ENCODE measurements at regions not wholly inside any gene's neighbourhood (a gene's known extent, or its start where the extent isn't known, plus 50 kb on each side); places are given as distances from the start of the nearest gene placed in this dataset.
"Not testable (repeated sequence)": the region's sequence is repeated elsewhere in the genome, so short reads cannot be mapped to it uniquely, and the experiment has no call there.

DNA sequence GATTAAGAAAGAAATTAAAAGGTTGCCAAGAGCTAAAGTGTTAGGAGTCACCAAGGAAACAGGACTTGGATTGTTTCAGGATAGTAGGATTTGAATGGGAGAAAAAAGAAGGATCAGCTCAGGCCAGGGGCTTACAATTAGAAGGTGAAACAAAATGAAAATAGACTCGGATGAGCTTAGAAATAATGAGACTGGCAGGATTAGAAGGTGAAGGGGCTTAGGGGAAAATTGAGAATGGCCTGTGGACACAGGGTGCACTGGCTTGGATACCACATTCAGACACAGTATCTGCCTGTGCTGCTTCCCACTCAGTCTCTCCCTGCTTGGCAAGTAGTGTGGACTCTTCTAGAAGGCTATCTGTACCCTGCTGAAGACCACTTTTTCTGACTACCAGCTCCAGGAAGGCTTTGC, 206.1 kb upstream of the ATP10A start:
- DNase-seq: no peak

DNA sequence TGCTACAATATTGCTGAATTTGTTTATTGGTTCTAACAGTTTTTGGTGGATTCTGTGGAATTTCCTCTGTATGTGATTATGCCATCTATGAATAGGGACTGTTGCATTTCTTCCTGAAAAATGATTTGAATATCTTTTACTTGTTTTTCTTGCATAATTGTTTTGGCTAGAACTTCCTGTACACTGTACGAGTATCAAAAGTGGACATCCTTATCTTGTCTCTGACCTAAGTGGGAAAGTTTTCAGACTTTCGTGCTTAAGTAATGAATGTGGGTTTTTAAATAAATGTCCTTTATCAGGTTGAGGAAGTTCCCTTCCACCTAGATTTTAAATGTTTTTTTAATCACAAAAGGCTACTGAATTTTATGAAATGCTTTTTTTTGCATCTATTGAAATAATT, 203.8 kb upstream of the ATP10A start:
- no peak for DNase-seq

DNA sequence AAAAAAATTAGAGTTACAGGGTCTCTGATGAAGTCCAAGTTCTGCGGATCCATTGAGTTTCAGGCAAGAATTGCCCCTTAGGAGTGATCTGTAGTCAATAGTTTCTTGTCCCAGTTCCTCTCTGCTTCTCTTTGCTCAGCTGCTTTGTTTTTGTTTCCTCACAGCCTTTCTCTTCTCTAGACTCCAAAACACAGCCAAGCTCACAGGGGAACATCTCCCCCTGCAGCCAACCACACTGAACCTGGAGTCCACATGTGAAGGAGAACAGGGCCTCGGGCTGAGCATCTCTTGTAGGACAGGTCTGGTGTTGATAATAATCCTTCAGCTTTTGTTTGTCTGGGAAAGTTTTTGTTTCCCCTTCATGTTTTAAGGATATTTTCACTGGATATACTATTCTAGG, 202.6 kb upstream of the ATP10A start:
- DNase-seq: no peak

DNA sequence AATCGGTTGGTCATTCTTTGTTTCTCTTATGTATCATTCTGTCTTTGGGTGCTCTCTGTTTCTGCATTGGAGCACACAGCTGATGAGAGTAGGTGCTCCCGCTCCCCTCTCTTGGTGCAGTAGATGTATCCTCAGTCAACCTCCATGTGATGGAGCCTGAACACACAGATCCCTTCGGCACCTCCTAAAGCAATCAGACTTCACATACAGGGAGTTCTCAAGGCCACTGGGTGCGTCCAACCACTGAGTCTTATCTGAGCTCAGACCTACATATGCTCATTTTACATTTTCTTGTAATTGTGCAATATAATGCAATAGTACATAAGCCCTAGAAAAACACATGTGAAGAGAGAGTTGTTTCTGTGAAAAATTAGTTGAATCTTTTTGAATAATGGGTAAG, 198.1 kb upstream of the ATP10A start:
- DNase-seq: no peak

DNA sequence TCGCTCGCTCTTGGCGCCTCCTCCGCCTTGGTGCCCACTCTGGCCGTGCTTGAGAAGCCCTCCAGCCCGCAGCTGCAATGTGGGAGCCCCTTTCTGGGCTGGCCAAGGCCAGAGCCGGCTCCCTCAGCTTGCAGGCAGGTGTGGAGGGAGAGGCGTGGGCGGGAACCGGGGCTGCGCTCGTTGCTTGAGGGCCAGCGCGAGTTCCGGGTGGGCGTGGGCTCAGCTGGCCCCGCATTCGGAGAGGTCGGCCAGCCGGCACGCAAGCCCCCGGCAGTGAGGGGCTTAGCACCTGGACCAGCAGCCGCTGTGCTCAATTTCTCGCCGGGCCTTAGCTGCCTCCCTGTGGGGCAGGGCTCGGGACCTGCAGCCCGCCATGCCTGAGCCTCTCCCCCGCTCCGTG, 193.6 kb upstream of the ATP10A start:
- DNase-seq: not testable (repeated sequence)

DNA sequence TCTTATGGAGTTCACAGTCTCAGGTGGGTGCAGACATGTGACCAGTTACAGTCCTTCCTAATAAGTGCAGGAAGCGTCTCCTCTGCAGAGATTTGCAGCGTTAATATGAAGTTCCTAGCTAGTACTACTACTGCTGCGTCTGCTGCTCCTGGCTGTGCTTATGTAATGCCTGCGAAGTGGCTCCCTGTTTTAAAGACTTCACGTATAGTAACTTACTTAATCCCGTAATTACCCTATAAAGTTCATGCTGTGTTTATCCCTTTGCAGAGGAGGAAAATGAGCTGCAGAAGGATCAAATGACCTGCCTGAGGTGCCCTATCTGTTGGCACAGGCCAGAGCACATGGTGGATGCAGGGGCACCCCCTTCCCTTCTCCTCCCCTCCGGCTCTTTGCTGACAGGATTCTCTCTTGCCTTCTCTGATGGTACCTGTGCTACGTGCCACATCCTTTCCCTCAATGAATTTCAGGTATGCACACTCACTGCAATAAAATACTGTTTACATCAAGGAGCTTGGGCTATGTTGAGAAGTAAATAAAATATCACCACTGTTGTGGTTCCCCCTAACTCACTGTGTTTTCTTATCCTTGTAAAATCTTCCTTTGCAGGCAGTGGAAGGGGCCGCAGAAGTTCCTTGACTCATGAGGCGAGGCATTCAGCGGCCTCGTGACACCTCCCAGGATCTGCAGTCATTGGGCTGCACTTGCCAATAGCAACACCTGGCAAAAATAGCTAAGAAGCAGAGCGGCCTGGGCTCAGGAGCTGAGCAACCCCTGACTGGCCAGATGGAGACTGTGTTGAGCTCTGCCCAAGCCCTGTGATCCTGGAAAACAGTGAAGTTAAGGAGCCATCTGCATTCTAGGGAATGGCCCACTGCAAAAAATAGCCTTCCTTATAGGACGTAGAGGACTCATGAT, 188.9 kb upstream of the ATP10A start:
- peak; percentile 77 for DNase-seq

DNA sequence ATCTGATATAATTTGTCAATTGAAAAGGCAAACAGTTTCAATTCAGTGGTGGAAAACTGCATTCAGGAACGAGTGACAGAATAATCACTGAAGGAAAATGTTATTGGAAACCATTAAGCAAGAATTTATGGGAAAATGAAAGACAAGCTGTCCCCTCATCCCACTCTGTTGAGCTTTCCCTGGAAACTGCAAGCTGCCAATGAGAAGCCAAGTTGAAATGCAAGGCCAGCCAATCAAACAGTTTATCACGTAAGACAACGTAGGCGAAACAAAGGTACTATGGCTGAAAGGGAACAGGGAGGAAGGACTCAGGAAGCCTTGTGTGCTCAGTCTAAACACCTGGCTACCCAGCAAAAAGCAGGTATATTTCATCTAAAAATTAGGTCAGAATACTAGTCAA, 187.9 kb upstream of the ATP10A start:
- no peak for DNase-seq

DNA sequence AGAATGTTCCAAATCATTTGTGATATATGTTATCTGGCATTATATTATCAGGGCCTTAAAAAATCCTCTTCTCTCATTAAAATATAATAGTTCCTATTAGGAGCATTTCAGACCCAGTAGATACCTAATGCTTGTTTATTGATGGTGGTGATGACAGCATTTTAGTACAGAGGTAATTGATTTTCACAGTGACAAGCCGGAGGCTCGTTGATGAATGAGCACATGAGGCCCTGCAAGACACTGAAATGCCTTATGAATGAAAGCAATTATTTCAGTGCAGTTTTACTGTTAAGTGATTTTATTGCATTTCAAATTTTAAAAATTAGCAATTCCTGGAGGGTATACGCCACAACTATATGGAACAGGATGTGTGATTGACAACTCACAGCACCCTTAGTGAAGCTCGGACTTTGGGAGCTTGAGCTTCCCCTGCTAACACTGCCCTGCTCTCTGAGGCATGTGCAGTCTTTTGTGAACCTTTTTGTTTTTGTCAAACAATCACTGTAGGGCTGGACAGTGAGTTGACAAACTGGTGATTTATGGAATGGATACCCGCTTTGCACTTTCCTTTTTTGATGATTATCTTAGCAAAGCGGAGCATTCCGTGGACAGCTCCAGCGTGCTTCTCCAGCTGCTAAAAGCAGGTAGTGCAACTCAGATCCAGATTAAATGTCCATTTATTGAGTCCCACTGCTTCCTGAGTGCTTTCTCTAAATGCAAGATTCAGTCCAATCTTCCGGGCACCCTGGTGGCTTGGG, 187.0 kb upstream of the ATP10A start:
- DNase-seq: no peak

DNA sequence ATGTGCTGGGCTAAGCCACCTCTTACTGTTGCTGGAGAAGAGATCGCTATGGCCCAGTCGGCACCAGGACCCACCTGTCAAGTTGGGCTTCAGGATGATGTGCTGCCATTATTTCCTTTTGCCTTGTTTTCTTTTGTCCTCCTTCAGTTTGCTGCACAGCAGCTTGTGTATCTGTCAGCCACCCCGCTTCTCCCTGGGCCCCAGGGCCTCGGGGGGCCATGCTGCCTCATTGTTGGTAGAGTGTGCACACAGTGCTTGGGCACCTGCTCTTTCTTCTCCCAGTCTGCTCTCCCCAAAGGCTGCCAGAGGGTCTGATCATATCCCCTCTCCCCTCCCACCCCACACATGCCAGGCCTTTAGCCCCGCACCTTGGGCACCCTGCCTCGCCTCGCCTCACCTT, 185.5 kb upstream of the ATP10A start:
- no peak for DNase-seq

DNA sequence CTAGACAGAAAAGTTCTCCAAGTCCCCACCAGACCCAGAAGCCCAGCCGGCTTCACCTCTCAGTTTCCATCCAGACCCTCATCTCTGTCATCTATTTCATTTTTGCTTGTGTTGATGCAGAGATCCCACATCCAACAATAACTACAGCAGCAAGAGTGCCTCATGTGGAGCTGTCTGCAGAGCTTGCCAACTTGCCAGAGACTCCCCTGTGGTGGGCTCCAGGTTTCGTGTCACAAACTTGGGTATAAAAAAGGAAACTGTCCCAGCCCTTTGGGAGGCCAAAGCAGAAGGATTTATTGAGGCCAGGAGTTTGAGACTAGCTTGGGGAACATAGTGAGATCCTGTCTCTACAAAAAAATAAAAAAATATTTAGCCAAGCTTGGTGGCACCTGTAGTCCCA, 182.4 kb upstream of the ATP10A start:
- no peak for DNase-seq

DNA sequence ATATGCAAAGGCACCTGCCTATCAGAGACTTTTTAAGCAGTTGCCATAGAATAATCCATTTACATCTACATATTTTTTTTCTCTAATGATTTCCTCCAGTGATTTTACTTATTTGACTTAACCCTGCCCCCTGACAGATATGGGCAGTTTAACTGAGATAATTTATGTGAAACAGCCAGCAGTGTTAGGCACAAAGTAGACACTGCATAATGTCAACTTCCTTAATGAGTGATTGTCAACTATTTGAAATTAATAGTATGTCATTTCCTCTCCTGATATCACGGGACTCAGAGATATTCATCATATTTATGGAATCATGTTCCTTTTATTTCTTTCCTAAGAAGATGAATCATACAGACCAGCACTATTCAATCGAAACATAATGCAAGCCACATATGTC, 179.9 kb upstream of the ATP10A start:
- DNase-seq: no peak

DNA sequence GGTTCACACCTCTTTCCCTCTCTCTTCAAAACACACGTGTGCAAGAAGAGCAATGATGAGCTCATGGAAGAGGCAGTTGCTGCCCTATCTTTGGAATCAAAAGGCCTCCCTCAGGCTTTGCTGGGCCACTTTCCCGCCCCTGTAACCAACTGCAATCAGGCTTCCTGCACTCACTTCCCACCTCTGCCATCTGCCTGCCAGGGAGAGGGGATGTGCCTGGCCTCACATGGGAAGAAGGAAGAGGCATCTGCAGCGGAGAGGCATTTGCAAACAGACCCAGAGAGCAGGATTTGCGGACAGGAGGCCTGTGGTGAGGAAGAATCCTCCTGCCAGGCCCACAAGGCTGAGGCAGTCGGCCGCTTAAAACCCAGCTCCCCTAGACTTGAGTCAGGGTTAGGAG, 175.6 kb upstream of the ATP10A start:
- DNase-seq: peak; percentile 45

DNA sequence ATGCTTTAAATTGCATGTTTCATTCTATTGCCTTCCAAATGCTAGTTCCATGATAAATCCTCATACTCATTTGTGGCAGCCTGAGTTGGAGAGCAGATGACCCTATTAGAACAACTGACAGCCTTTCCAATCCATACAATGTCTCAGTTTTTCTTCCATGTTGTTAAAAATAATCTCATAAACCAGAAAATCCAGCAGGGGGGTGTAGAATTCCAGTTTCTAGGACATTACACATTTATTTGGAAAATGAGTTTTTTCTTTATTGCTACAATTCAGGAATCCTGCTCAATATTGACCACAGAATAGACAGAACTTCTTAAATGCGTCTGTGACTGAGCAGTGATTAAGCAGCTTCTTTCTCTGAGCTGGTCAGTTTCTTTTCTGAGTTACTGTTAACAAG, 174.2 kb upstream of the ATP10A start:
- DNase-seq: no peak

DNA sequence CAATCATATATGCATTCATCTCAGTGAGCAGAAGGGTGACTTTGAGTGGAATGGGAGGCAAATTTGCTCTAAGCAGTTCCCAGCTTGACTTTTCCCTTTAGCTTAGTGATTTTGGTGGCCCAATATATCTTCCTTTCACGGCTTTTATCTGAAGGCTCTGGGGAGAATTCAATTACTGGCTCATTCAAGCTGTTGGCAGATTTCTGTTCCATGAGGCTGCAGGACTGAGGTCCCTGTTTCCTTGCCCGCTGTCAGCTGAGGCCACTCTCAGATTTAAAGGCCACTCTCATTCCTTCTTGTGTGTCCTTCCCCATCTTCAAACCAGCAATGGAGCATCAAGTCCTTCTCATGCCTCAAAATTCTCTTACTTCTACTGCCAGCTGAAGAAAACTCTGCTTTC, 170.4 kb upstream of the ATP10A start:
- DNase-seq: no peak

DNA sequence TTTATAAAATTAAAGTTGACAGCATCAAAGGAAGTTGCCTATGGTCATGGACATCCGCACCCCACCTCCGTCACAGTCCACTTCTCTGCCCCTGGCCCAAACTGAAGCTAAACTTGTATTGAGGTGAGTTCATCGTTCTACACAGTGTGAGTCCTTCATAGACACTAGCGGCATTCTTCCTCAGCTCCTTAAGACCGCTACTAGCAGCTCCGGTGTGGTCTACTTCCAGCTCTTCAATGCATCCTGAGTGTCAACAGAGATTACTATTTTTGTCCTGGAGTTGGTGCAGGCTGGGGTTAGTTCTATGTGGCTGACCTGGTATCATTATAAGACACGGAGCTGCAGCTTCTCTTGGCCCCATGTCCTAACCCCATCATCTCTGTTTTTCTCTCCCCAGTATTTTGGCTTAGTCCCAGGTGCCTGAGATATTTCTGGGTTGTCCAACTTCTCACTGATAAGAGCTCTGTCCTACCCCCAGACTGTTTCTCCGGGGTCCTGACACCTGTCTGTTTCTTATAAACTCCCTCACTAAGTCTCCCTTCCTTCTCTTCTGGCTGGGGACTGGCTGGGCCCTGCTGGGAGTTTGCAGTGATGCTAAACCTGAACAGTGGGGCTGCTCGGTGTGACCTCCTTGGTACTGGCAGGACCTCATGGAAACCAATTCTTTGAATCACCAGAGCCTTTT, 169.2 kb upstream of the ATP10A start:
- DNase-seq: no peak

DNA sequence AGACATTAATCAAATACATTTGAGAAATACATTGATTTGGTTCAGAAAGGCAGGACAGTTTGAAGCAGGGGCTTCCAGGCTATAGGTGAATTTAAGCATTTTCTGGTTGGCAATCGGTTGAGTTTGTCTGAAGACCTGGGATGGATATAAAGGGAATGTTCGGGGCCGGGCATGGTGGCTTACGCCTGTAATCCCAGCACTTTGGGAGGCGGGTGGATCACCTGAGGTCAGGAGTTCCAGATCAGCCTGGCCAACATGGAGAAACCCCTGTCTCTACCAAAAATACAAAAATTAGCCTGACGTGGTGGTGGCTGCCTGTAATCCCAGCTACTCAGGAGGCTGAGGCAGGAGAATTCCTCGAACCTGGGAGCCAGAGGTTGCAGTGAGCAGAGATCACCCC, 166.5 kb upstream of the ATP10A start:
- DNase-seq: not testable (repeated sequence)

DNA sequence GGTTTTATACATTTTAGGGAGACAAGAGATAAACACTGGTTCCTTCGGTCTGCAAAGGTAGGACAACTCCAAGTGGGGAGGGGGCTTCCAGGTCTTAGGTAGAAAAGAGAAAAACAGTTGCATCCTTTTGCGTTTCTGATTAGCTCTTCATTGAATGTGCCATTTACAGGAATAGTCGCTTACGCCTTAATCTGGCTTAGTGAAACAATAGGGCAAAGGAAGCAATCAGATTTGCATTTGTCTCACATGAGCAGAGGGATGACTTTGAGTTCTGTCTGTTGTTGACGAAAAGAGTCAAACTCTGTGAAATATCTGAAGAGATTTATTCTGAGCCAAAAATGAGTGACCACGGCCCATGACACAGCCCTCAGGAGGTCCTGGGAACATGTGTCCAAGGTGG, 166.0 kb upstream of the ATP10A start:
- DNase-seq: no peak

DNA sequence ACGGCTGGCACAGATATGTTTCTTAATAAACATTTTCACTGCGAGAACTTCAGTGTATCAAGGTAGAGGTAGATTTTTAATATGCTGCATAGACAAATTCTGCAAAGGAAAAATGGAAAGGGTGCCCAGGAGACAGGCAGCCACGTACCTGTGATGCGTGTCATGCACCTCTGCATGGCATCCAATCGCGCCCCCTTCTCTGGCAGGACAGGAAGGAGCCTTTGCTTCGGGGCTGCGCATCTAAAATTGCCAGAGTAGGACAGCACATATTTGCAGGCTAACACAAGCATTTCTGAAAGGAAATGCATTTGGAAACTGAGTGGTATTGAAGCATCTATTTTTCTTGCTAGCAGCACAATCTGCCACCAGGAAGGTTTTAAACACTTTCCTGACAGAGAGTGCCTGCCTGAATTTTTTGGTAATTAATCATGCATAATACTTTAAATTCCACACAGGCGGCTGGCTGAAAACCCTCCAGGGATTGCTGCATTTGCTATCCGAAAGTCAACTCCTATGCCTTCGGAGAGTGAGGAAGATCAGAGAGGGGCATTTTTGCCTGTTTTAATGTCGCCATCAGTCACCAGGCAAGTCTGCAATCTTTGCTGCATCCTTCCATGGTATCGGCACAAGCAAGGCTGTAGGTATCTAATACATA, 165.1 kb upstream of the ATP10A start:
- no peak for DNase-seq

DNA sequence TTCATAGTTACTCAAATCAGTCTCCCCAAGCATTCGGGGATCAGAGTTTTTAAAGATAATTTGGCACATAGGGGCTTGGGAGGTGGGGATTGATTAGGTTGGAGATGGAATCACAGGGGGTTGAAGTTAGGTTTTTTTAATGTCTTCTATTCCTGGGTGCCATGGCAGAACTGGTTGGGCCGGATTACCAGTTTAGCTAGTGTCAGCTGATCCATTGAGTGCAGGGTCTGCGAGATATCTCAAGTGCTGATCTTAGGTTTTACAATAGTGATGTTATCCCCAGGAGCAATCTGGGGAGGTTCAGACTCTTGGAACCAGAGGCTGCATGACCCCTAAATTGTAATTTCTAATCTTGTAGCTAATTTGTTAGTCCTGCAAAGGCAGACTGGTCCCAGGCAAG, 163.5 kb upstream of the ATP10A start:
- not testable (repeated sequence) for DNase-seq

DNA sequence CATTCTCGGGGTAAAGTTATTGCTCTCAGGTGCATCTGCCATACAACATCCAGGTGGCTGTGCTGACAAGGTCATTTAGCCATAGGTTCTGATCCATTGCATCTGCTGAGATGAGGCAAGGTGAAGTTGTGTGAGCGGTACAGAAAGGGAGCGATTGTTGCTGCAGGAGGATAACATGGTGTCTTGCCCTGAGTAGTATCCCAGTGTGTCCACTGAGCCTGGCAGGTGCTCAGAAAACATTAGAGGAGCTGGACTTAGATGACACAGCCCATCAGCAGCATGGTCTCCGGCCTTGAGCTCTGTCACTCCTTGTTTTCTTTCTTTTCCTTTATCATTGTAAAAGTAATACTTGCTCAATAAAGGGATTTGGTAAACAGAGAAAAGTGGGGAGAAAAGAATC, 161.1 kb upstream of the ATP10A start:
- no peak for DNase-seq

DNA sequence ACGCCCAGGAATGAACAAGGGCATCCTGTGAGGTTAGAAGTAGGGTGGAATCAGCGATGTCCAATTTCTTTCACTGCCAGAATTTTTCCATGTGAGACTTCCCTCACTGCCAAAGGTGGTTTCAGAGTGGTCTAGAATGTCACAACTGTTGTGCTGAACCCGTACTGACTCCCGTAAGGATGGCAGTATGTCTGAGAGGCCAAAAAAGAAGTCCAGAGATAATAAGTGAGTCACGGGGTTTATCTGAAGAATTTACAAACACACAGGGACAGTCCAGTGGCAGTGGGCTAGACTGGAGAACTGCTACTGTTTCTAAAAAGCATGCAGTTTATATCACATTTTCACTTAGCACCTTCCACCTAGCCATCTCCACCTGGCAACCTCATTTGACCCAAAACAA, 160.6 kb upstream of the ATP10A start:
- DNase-seq: no peak

DNA sequence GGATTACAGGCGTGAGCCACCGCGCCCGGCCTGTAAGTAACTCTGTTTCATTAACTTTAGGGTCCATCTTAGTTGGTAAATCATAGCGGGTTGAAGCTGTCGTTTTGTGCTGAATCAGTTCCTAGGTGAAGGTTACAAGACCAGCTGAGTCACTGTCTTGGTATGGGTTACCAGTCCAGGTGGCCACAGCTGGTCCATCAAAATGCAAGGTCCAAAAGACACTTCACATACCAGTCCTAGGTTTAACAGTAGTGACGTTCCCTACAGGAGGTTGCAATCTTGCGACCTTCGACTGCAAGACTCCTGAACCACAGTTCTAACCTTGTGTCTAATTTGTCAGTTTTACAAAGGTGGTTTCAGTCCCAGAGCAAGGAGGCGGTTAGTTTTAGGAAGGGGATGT, 160.1 kb upstream of the ATP10A start:
- DNase-seq: no peak

DNA sequence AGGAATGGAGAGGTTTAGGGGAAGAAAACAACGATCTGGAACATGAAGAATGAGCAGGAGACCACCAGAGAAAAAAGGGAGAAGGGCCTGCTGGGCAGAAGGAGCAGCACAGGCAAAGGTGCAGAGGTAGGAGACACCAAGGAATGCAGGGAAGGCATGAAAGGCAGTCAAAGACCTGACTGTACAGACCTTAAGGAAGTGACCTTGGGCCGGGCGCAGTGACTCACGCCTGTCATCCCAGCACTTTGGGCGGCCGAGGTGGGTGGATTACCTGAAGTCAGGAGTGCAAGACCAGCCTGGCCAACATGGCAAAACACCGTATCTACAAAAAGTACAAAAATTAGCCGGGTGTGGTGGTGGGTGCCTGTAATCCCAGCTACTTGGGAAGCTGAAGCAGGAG, 157.7 kb upstream of the ATP10A start:
- no peak for DNase-seq

All from right forelimb (tissue), 1 donor.